ENCODE measurements at regions not wholly inside any gene's neighbourhood (a gene's known extent, or its start where the extent isn't known, plus 50 kb on each side); places are given as distances from the start of the nearest gene placed in this dataset.

GRCh38 chr1:232183802-232184201, 446.1 kb downstream of the SIPA1L2 start:
- TF ChIP-seq EGR1 (IDR thresholded peaks at IDR 0.05), result no peak
- TF ChIP-seq, protein P1, sequence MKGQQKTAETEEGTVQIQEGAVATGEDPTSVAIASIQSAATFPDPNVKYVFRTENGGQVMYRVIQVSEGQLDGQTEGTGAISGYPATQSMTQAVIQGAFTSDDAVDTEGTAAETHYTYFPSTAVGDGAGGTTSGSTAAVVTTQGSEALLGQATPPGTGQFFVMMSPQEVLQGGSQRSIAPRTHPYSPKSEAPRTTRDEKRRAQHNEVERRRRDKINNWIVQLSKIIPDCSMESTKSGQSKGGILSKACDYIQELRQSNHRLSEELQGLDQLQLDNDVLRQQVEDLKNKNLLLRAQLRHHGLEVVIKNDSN (IDR thresholded peaks at IDR 0.05), result no peak
- TF ChIP-seq ZBTB7A (IDR thresholded peaks at IDR 0.05; ENCODE audit: low read depth), result no peak
- no peak for TF ChIP-seq RAD21 (IDR thresholded peaks at IDR 0.05; ENCODE audit: low read depth)
- TF ChIP-seq TCF12 (IDR thresholded peaks at IDR 0.05; ENCODE audit: low read depth), result no peak
- TF ChIP-seq REST (IDR thresholded peaks at IDR 0.05; ENCODE audit: low read depth), result no peak
- no peak for TF ChIP-seq FOXM1 (IDR thresholded peaks at IDR 0.05; ENCODE audit: borderline replicate concordance, low read depth)
- TF ChIP-seq TAF1 (IDR thresholded peaks at IDR 0.05; ENCODE audit: low read depth), result no peak
- TF ChIP-seq EP300 (IDR thresholded peaks at IDR 0.05; ENCODE audit: borderline replicate concordance), result no peak
- TF ChIP-seq CEBPB (IDR thresholded peaks at IDR 0.05), result no peak
- TF ChIP-seq CREB1 (IDR thresholded peaks at IDR 0.05; ENCODE audit: low read depth), result no peak
- TF ChIP-seq MAX (IDR thresholded peaks at IDR 0.05), result no peak
- TF ChIP-seq YY1 (IDR thresholded peaks at IDR 0.05; ENCODE audit: low read depth), result no peak
- no peak for TF ChIP-seq NFIC (IDR thresholded peaks at IDR 0.05)
- no peak for TF ChIP-seq TEAD4 (IDR thresholded peaks at IDR 0.05)

DNA sequence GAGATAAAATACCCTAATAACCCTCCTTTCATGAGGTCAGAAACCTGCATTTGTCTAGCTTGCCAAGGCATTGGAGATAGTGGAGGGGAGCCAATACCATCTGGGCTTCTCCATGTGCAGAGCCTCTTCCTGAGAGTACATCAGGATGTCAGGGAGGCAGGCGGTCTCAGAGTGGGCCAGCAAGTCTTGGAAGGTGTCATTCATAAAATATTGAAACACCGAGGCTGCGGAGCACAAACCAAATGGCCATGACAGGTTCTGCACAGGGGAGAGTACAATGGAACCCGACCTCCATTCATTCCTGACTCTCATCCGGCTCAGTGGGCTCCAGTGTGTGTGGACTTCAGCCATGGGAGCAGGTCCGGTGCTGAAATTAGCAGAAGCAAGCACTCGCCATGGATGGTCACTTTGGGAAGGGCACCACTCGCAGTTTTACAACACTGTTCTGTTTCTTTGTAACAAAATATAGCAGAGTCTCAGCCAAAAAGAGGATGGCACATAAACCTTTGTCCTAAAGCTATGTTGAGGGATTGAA, 446.6 kb downstream of the SIPA1L2 start:
- TF ChIP-seq FOXM1 (IDR thresholded peaks at IDR 0.05; ENCODE audit: borderline replicate concordance, low read depth), result no peak

GRCh38 chr1:232182236-232182635, 447.7 kb downstream of the SIPA1L2 start:
- TF ChIP-seq REST (IDR thresholded peaks at IDR 0.05; ENCODE audit: low read depth), result no peak
- TF ChIP-seq EGR1 (IDR thresholded peaks at IDR 0.05), result no peak
- no peak for TF ChIP-seq CREB1 (IDR thresholded peaks at IDR 0.05; ENCODE audit: low read depth)
- TF ChIP-seq TCF12 (IDR thresholded peaks at IDR 0.05; ENCODE audit: low read depth), result no peak
- TF ChIP-seq EP300 (IDR thresholded peaks at IDR 0.05; ENCODE audit: borderline replicate concordance), result no peak
- TF ChIP-seq MAX (IDR thresholded peaks at IDR 0.05), result no peak
- TF ChIP-seq, protein P1 (IDR thresholded peaks at IDR 0.05), result no peak
- no peak for TF ChIP-seq ZBTB7A (IDR thresholded peaks at IDR 0.05; ENCODE audit: low read depth)
- no peak for TF ChIP-seq TEAD4 (IDR thresholded peaks at IDR 0.05)
- no peak for TF ChIP-seq NFIC (IDR thresholded peaks at IDR 0.05)
- TF ChIP-seq CEBPB (IDR thresholded peaks at IDR 0.05), result no peak
- TF ChIP-seq FOXM1 (IDR thresholded peaks at IDR 0.05; ENCODE audit: borderline replicate concordance, low read depth), result no peak

DNA sequence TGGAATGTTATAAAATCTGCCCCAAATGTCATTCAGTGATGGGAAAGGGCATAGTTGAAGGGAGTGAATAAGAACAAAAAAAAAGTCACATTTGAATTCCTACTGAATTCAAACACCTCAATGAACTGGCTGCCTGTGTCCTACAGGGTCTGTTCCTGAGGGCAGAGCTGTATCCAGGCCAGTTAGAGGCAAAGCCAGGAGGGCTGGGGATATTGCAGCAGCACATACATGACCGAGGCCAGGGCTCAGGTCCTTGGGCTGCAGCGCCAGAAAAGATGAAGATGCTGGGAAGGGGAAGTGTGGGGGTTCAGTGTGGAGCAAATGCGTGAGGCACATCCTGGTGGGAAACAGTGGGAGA, 449.2 kb downstream of the SIPA1L2 start:
- TF ChIP-seq EGR1 (IDR thresholded peaks at IDR 0.05) (no peak), REST (IDR thresholded peaks at IDR 0.05; ENCODE audit: low read depth) (no peak), MAX (IDR thresholded peaks at IDR 0.05) (no peak), CREB1 (IDR thresholded peaks at IDR 0.05; ENCODE audit: low read depth) (no peak), FOXM1 (IDR thresholded peaks at IDR 0.05; ENCODE audit: borderline replicate concordance, low read depth) (no peak), EP300 (IDR thresholded peaks at IDR 0.05; ENCODE audit: borderline replicate concordance) (no peak), ZBTB7A (IDR thresholded peaks at IDR 0.05; ENCODE audit: low read depth) (no peak), NFIC (IDR thresholded peaks at IDR 0.05) (no peak)
